ENCODE measurements at regions not wholly inside any gene's neighbourhood (a gene's known extent, or its start where the extent isn't known, plus 50 kb on each side); places are given as distances from the start of the nearest gene placed in this dataset.
A peak's percentile ranks its signal among the peaks of the same experiment; 100 is the strongest.

DNA sequence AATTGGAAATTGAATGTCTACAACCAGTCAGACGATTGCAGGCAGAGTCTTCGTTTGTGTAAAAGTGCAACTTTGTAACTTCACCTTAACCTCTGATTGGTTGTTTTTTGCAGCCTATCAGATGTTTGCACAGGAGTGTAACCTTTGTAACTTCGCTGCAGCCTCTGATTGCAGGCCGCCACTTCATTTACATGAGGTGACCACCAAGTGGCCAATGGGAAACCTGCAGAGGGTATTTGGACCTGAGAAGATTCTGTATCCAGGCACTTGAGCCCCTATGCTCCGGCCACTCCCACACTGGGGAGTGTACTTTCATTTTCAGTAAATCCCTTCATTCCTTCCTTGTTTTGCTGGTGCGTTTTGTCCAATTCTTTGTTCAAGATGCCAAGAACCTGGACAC lies 68.1 kb upstream of the PFN2 start:
- no TSS peak for BruUV-seq (replicated peaks)
- in situ Hi-C loops (cut with MboI), result no loop called here
- Histone ChIP-seq H3K4me2 (ENCODE audit: insufficient read depth, low read length) (peak overlapping the region; percentile 20), H3K27ac (ENCODE audit: extremely low read depth, low read depth, low read length) (no peak overlapping the region), H3K79me2 (ENCODE audit: control insufficient read depth, insufficient read depth, low read length) (no peaks in the 10 kb centered on the region), H3K9ac (ENCODE audit: insufficient read depth in 1 of 2, low read depth in 2 of 2, low read length in 2 of 2) (no peak overlapping the region), H3K4me1 (replicated peaks in 1 of 2; ENCODE audit: control insufficient read depth in 2 of 2, insufficient read depth in 2 of 2, low read length in 2 of 2) (no peaks in the 10 kb centered on the region), H3K4me3 (no peak overlapping the region; the same call in 1 of the 2 replicates), H3K9me1 (ENCODE audit: control insufficient read depth, insufficient read depth, low read length) (no peaks in the 10 kb centered on the region), H2AFZ (ENCODE audit: low read depth, low read length) (peak overlapping the region; percentile 62), H3K27me3 (ENCODE audit: control insufficient read depth in 2 of 2, insufficient read depth in 2 of 2, low read length in 2 of 2) (peaks cover 0 to 5% of the 10 kb centered on the region in 2 experiments; a peak in 2 of 5 replicates), H3K36me3 (ENCODE audit: control insufficient read depth, insufficient read depth, low read length) (no peaks in the 10 kb centered on the region), H3K9me3 (replicated peaks; ENCODE audit: control insufficient read depth, insufficient read depth, low read depth, low read length) (no peaks in the 10 kb centered on the region), H4K20me1 (replicated peaks; ENCODE audit: control insufficient read depth, insufficient read depth, low read length) (no peaks in the 10 kb centered on the region)
- intact Hi-C loops (cut with micrococcal nuclease), result no loop called here
- ATAC-seq (peak; percentile 94), DNase-seq (ENCODE audit: extremely low read depth in 1 of 4, low spot score in 3 of 4) (peak; percentile 11 to 52 (median 23)), FAIRE-seq (no peak)
- TF ChIP-seq L3MBTL2 (IDR thresholded peaks at IDR 0.05) (peak; percentile 61), SREBF2 (CRISPR knock-in tag; IDR thresholded peaks at IDR 0.05) (no peak), ZNF57 (CRISPR knock-in tag; IDR thresholded peaks at IDR 0.05) (no peak), ZNF24 (IDR thresholded peaks at IDR 0.05) (peak; percentile 66; the same call in 1 of the 2 replicates), NRF1 (conservative IDR thresholded peaks at IDR 0.05 in 1 of 2, IDR thresholded peaks at IDR 0.05 in 1 of 2) (peak; percentile 26 to 41; a peak in 3 of 4 replicates), SREBF1 (IDR thresholded peaks at IDR 0.05; ENCODE audit: borderline replicate concordance, low read depth, low read length) (no peak), CHAMP1 (IDR thresholded peaks at IDR 0.05) (no peak), IRF9 (tag; IDR thresholded peaks at IDR 0.05) (no peak), MAFF (IDR thresholded peaks at IDR 0.05; ENCODE audit: low read length) (no peak), PKNOX1 (IDR thresholded peaks at IDR 0.05) (0 out of 2 replicates have a peak, but pooled peaks have one; percentile 21), NR2C2 (CRISPR knock-in tag; IDR thresholded peaks at IDR 0.05) (no peak), NR2C2 (tag; IDR thresholded peaks at IDR 0.05) (peak; percentile 48), MXD1 (CRISPR knock-in tag; IDR thresholded peaks at IDR 0.05; ENCODE audit: borderline replicate concordance, poor library complexity, severe bottlenecking) (no peak), ATF1 (CRISPR knock-in tag; IDR thresholded peaks at IDR 0.05) (no peak), ATF1 (tag; IDR thresholded peaks at IDR 0.05) (peak; percentile 10; the same call in 1 of the 2 replicates)
- 2% methylated on average over 6 of the region's 6 CpGs for WGBS (ENCODE audit: insufficient coverage, low coverage, missing lambda C conversion rate)
- ChIA-PET POLR2A (no interaction called here), CTCF (ENCODE audit: low intra/inter-chr PET ratio) (no interaction called here)
